ENCODE measurements at regions not wholly inside any gene's neighbourhood (a gene's known extent, or its start where the extent isn't known, plus 50 kb on each side); places are given as distances from the start of the nearest gene placed in this dataset.

- Histone ChIP-seq H3K4me1 (ENCODE audit: control insufficient read depth, insufficient read depth, low read length, poor library complexity, severe bottlenecking) (no peaks in the 10 kb centered on the region), H3K27me3 (ENCODE audit: control insufficient read depth, insufficient read depth, low read length) (no peaks in the 10 kb centered on the region), H3K4me3 (ENCODE audit: low read depth, low read length) (no peak overlapping the region), H3K27ac (ENCODE audit: insufficient read depth, low read length, poor library complexity, severe bottlenecking) (no peak overlapping the region), H3K36me3 (ENCODE audit: control insufficient read depth, insufficient read depth, low read length) (no peaks in the 10 kb centered on the region), H3K9me3 (ENCODE audit: control insufficient read depth in 2 of 2, low read length in 2 of 2) (peaks cover 2 to 42% of the 10 kb centered on the region in 2 experiments)
- DNase-seq (no peak), ATAC-seq (ENCODE audit: low read depth in 2 of 2) (no peak)
- Mint-ChIP-seq H3K27me3 (no peaks in the 10 kb centered on the region), H3K4me1 (no peaks in the 10 kb centered on the region), H3K36me3 (no peaks in the 10 kb centered on the region), H3K27ac (no peak overlapping the region), H3K4me3 (no peak overlapping the region), H3K9me3 (peaks cover 0 to 50% (median 12%) of the 10 kb centered on the region in 7 donors)
Observed at GRCh38 chr14:28298156-28298555, 468.4 kb upstream of the FOXG1 start.

- H3K27ac ChIP-seq (ENCODE audit: insufficient read depth, low read length, poor library complexity, severe bottlenecking) = no peak overlapping the region
- H3K4me1 Mint-ChIP-seq = no peaks in the 10 kb centered on the region
- H3K27me3 ChIP-seq (ENCODE audit: control insufficient read depth, insufficient read depth, low read length) = no peaks in the 10 kb centered on the region
- peak overlapping the region in 1 of 4 donors; percentile 27 for H3K4me3 Mint-ChIP-seq
- no peaks in the 10 kb centered on the region for H3K36me3 Mint-ChIP-seq
- H3K36me3 ChIP-seq (ENCODE audit: control insufficient read depth, insufficient read depth, low read length) = no peaks in the 10 kb centered on the region
- ATAC-seq (ENCODE audit: low read depth in 2 of 2) (no peak), DNase-seq (no peak)
- no peak overlapping the region for H3K27ac Mint-ChIP-seq
- no peaks in the 10 kb centered on the region for H3K27me3 Mint-ChIP-seq
- H3K4me1 ChIP-seq (ENCODE audit: control insufficient read depth, insufficient read depth, low read length, poor library complexity, severe bottlenecking) = no peaks in the 10 kb centered on the region
- peaks cover 2 to 42% of the 10 kb centered on the region in 2 experiments for H3K9me3 ChIP-seq (ENCODE audit: control insufficient read depth in 2 of 2, low read length in 2 of 2)
- no peak overlapping the region for H3K4me3 ChIP-seq (ENCODE audit: low read depth, low read length)
- peaks cover 0 to 46% (median 10%) of the 10 kb centered on the region in 7 donors for H3K9me3 Mint-ChIP-seq
Observed at GRCh38 chr14:28299227-28299626, 467.4 kb upstream of the FOXG1 start.

- DNase-seq (no peak), ATAC-seq (ENCODE audit: low read depth in 2 of 2) (no peak)
- Histone ChIP-seq H3K27me3 (ENCODE audit: control insufficient read depth, insufficient read depth, low read length) (no peaks in the 10 kb centered on the region), H3K4me3 (ENCODE audit: low read depth, low read length) (no peak overlapping the region), H3K27ac (ENCODE audit: insufficient read depth, low read length, poor library complexity, severe bottlenecking) (no peak overlapping the region), H3K4me1 (ENCODE audit: control insufficient read depth, insufficient read depth, low read length, poor library complexity, severe bottlenecking) (no peaks in the 10 kb centered on the region), H3K36me3 (ENCODE audit: control insufficient read depth, insufficient read depth, low read length) (no peaks in the 10 kb centered on the region), H3K9me3 (ENCODE audit: control insufficient read depth in 2 of 2, low read length in 2 of 2) (peaks cover under 1 to 42% of the 10 kb centered on the region in 2 experiments)
- Mint-ChIP-seq H3K27ac (no peak overlapping the region), H3K4me3 (no peak overlapping the region), H3K9me3 (peaks cover 0 to 40% (median 6%) of the 10 kb centered on the region in 7 donors), H3K36me3 (no peaks in the 10 kb centered on the region), H3K4me1 (no peaks in the 10 kb centered on the region), H3K27me3 (no peaks in the 10 kb centered on the region)
Observed at GRCh38 chr14:28300356-28300755, 466.2 kb upstream of the FOXG1 start.

GRCh38 chr14:28301179-28301578 is 465.4 kb upstream of the FOXG1 start:
- ATAC-seq (ENCODE audit: low read depth in 2 of 2) (no peak), DNase-seq (no peak)
- no peaks in the 10 kb centered on the region for H3K4me1 ChIP-seq (ENCODE audit: control insufficient read depth, insufficient read depth, low read length, poor library complexity, severe bottlenecking)
- H3K27me3 ChIP-seq (ENCODE audit: control insufficient read depth, insufficient read depth, low read length) = no peaks in the 10 kb centered on the region
- Mint-ChIP-seq H3K27ac (no peak overlapping the region), H3K27me3 (no peaks in the 10 kb centered on the region), H3K4me1 (no peaks in the 10 kb centered on the region), H3K36me3 (no peaks in the 10 kb centered on the region), H3K9me3 (peaks cover 0 to 40% (median 6%) of the 10 kb centered on the region in 7 donors), H3K4me3 (no peak overlapping the region)
- no peak overlapping the region for H3K27ac ChIP-seq (ENCODE audit: insufficient read depth, low read length, poor library complexity, severe bottlenecking)
- H3K4me3 ChIP-seq (ENCODE audit: low read depth, low read length) = no peak overlapping the region
- H3K36me3 ChIP-seq (ENCODE audit: control insufficient read depth, insufficient read depth, low read length) = no peaks in the 10 kb centered on the region
- H3K9me3 ChIP-seq (ENCODE audit: control insufficient read depth in 2 of 2, low read length in 2 of 2) = peaks cover 0 to 35% of the 10 kb centered on the region in 2 experiments

- ATAC-seq (ENCODE audit: low read depth in 2 of 2) = no peak
- H3K36me3 ChIP-seq (ENCODE audit: control insufficient read depth, insufficient read depth, low read length) = no peaks in the 10 kb centered on the region
- no peak for DNase-seq
- H3K9me3 Mint-ChIP-seq = peaks cover 0 to 34% (median 7%) of the 10 kb centered on the region in 7 donors
- no peaks in the 10 kb centered on the region for H3K4me1 ChIP-seq (ENCODE audit: control insufficient read depth, insufficient read depth, low read length, poor library complexity, severe bottlenecking)
- H3K27ac Mint-ChIP-seq = no peak overlapping the region
- peaks cover 0 to 26% of the 10 kb centered on the region in 2 experiments for H3K9me3 ChIP-seq (ENCODE audit: control insufficient read depth in 2 of 2, low read length in 2 of 2)
- no peaks in the 10 kb centered on the region for H3K4me1 Mint-ChIP-seq
- no peak overlapping the region for H3K27ac ChIP-seq (ENCODE audit: insufficient read depth, low read length, poor library complexity, severe bottlenecking)
- H3K27me3 ChIP-seq (ENCODE audit: control insufficient read depth, insufficient read depth, low read length) = no peaks in the 10 kb centered on the region
- no peak overlapping the region for H3K4me3 Mint-ChIP-seq
- H3K27me3 Mint-ChIP-seq = no peaks in the 10 kb centered on the region
- H3K36me3 Mint-ChIP-seq = no peaks in the 10 kb centered on the region
- no peak overlapping the region for H3K4me3 ChIP-seq (ENCODE audit: low read depth, low read length)
Observed at GRCh38 chr14:28303248-28303647, 463.3 kb upstream of the FOXG1 start.

GRCh38 chr14:28305938-28306337 is 460.6 kb upstream of the FOXG1 start:
- Histone ChIP-seq H3K4me3 (ENCODE audit: low read depth, low read length) (no peak overlapping the region), H3K4me1 (ENCODE audit: control insufficient read depth, insufficient read depth, low read length, poor library complexity, severe bottlenecking) (no peaks in the 10 kb centered on the region), H3K27ac (ENCODE audit: insufficient read depth, low read length, poor library complexity, severe bottlenecking) (no peak overlapping the region), H3K36me3 (ENCODE audit: control insufficient read depth, insufficient read depth, low read length) (no peaks in the 10 kb centered on the region), H3K27me3 (ENCODE audit: control insufficient read depth, insufficient read depth, low read length) (no peaks in the 10 kb centered on the region), H3K9me3 (ENCODE audit: control insufficient read depth in 2 of 2, low read length in 2 of 2) (peaks cover 3 to 8% of the 10 kb centered on the region in 2 experiments)
- ATAC-seq (ENCODE audit: low read depth in 2 of 2) (no peak), DNase-seq (no peak)
- Mint-ChIP-seq H3K27me3 (no peaks in the 10 kb centered on the region), H3K4me1 (no peaks in the 10 kb centered on the region), H3K4me3 (no peak overlapping the region), H3K9me3 (peaks cover 0 to 34% (median 7%) of the 10 kb centered on the region in 7 donors), H3K36me3 (no peaks in the 10 kb centered on the region), H3K27ac (no peak overlapping the region)

- no peaks in the 10 kb centered on the region for H3K27me3 ChIP-seq (ENCODE audit: control insufficient read depth, insufficient read depth, low read length)
- no peak overlapping the region for H3K4me3 Mint-ChIP-seq
- H3K9me3 ChIP-seq (ENCODE audit: control insufficient read depth in 2 of 2, low read length in 2 of 2) = peaks cover 2 to 3% of the 10 kb centered on the region in 2 experiments
- no peak overlapping the region for H3K27ac ChIP-seq (ENCODE audit: insufficient read depth, low read length, poor library complexity, severe bottlenecking)
- ATAC-seq (ENCODE audit: low read depth in 2 of 2) (no peak), DNase-seq (no peak)
- no peaks in the 10 kb centered on the region for H3K36me3 ChIP-seq (ENCODE audit: control insufficient read depth, insufficient read depth, low read length)
- no peaks in the 10 kb centered on the region for H3K4me1 ChIP-seq (ENCODE audit: control insufficient read depth, insufficient read depth, low read length, poor library complexity, severe bottlenecking)
- H3K27ac Mint-ChIP-seq = peak overlapping the region in 1 of 3 donors; percentile 54
- H3K4me1 Mint-ChIP-seq = no peaks in the 10 kb centered on the region
- H3K4me3 ChIP-seq (ENCODE audit: low read depth, low read length) = no peak overlapping the region
- H3K9me3 Mint-ChIP-seq = peaks cover 0 to 35% (median 7%) of the 10 kb centered on the region in 7 donors
- H3K36me3 Mint-ChIP-seq = no peaks in the 10 kb centered on the region
- H3K27me3 Mint-ChIP-seq = no peaks in the 10 kb centered on the region
Observed at GRCh38 chr14:28307506-28307905, 459.1 kb upstream of the FOXG1 start.

- no peak overlapping the region for H3K4me3 ChIP-seq (ENCODE audit: low read depth, low read length)
- no peak overlapping the region for H3K27ac Mint-ChIP-seq
- DNase-seq (peak in 1 of 3 donors; percentile 2), ATAC-seq (ENCODE audit: low read depth in 2 of 2) (no peak)
- H3K9me3 Mint-ChIP-seq = peaks cover 0 to 25% (median 7%) of the 10 kb centered on the region in 7 donors
- no peaks in the 10 kb centered on the region for H3K27me3 ChIP-seq (ENCODE audit: control insufficient read depth, insufficient read depth, low read length)
- H3K27me3 Mint-ChIP-seq = no peaks in the 10 kb centered on the region
- H3K4me3 Mint-ChIP-seq = no peak overlapping the region
- no peaks in the 10 kb centered on the region for H3K36me3 ChIP-seq (ENCODE audit: control insufficient read depth, insufficient read depth, low read length)
- H3K4me1 ChIP-seq (ENCODE audit: control insufficient read depth, insufficient read depth, low read length, poor library complexity, severe bottlenecking) = no peaks in the 10 kb centered on the region
- no peak overlapping the region for H3K27ac ChIP-seq (ENCODE audit: insufficient read depth, low read length, poor library complexity, severe bottlenecking)
- no peaks in the 10 kb centered on the region for H3K36me3 Mint-ChIP-seq
- peaks cover 0 to 3% of the 10 kb centered on the region in 2 experiments for H3K9me3 ChIP-seq (ENCODE audit: control insufficient read depth in 2 of 2, low read length in 2 of 2)
- no peaks in the 10 kb centered on the region for H3K4me1 Mint-ChIP-seq
Observed at GRCh38 chr14:28308734-28309133, 457.9 kb upstream of the FOXG1 start.

All from CD4-positive, CD25-positive, alpha-beta regulatory T cell (primary cell).